ENCODE measurements at regions not wholly inside any gene's neighbourhood (a gene's known extent, or its start where the extent isn't known, plus 50 kb on each side); places are given as distances from the start of the nearest gene placed in this dataset.
A peak's percentile ranks its signal among the peaks of the same experiment; 100 is the strongest.

GRCh38 chr2:128379021-128380015, 60.6 kb upstream of the HS6ST1 start:
- ChIA-PET CTCF (interaction anchor here (1.0 kb wide), 1 partner anchor 52 kb away, joined by 3 read pairs; no protein-coding TSS in a partner anchor), POLR2A (interaction anchor here (0.6 to 1.7 kb wide), 4 partner anchors 31 to 194 kb away, joined by 3 to 4 read pairs (median 4); no protein-coding TSS in a partner anchor)
- H3K9me2 ChIP-seq = no peaks in the 10 kb centered on the region
- H3F3A ChIP-seq (replicated peaks; ENCODE audit: insufficient read depth) = no peaks in the 10 kb centered on the region
- no peaks in the 10 kb centered on the region for H3K9me3 ChIP-seq
- peak; percentile 70 for DNase-seq
- H2AFZ ChIP-seq (ENCODE audit: low read depth) = no peak overlapping the region
- WGBS (ENCODE audit: low lambda C conversion rate) = 48% methylated on average over 14 of the region's 22 CpGs
- no peaks in the 10 kb centered on the region for H3K36me3 ChIP-seq (replicated peaks in 1 of 2; ENCODE audit: control insufficient read depth in 1 of 2, insufficient read depth in 2 of 2, low read length in 1 of 2)
- no peak overlapping the region for H3K9ac ChIP-seq
- H3K79me2 ChIP-seq (ENCODE audit: insufficient read depth) = no peaks in the 10 kb centered on the region
- H3K27ac ChIP-seq (ENCODE audit: low read depth in 2 of 2, low read length in 1 of 2) = peak overlapping the region in 1 of 2 experiments; percentile 34; a peak in 2 of 4 replicates
- no peaks in the 10 kb centered on the region for H4K20me1 ChIP-seq (ENCODE audit: insufficient read depth)
- H3K27me3 ChIP-seq (ENCODE audit: insufficient read depth) = no peaks in the 10 kb centered on the region
- peaks cover 0 to 55% of the 10 kb centered on the region in 2 experiments; a peak in 1 of 4 replicates for H3K4me1 ChIP-seq (ENCODE audit: control insufficient read depth in 1 of 2, insufficient read depth in 2 of 2, low read depth in 1 of 2, low read length in 1 of 2)
- H3K4me2 ChIP-seq = no peak overlapping the region
- H3K4me3 ChIP-seq (ENCODE audit: low read depth in 2 of 2, low read length in 1 of 2) = no peak overlapping the region
- TF ChIP-seq FOXM1 (IDR thresholded peaks at IDR 0.05; ENCODE audit: low read depth) (no peak), FOXJ3 (CRISPR knock-in tag; IDR thresholded peaks at IDR 0.05) (no peak), EP300 (IDR thresholded peaks at IDR 0.05; ENCODE audit: borderline replicate concordance in 1 of 2, low read depth in 1 of 2, low read length in 1 of 2) (no peak), TEAD4 (IDR thresholded peaks at IDR 0.05; ENCODE audit: borderline replicate concordance, insufficient read depth) (no peak), RCOR1 (IDR thresholded peaks at IDR 0.05; ENCODE audit: low read length) (no peak), MXI1 (IDR thresholded peaks at IDR 0.05; ENCODE audit: low read depth, low read length) (no peak), FOSL2 (IDR thresholded peaks at IDR 0.05; ENCODE audit: borderline replicate concordance, low read depth) (no peak), GABPA (IDR thresholded peaks at IDR 0.05; ENCODE audit: low read depth) (no peak), MAX (IDR thresholded peaks at IDR 0.05; ENCODE audit: low read depth) (no peak)
- TF ChIP-seq, protein P1, sequence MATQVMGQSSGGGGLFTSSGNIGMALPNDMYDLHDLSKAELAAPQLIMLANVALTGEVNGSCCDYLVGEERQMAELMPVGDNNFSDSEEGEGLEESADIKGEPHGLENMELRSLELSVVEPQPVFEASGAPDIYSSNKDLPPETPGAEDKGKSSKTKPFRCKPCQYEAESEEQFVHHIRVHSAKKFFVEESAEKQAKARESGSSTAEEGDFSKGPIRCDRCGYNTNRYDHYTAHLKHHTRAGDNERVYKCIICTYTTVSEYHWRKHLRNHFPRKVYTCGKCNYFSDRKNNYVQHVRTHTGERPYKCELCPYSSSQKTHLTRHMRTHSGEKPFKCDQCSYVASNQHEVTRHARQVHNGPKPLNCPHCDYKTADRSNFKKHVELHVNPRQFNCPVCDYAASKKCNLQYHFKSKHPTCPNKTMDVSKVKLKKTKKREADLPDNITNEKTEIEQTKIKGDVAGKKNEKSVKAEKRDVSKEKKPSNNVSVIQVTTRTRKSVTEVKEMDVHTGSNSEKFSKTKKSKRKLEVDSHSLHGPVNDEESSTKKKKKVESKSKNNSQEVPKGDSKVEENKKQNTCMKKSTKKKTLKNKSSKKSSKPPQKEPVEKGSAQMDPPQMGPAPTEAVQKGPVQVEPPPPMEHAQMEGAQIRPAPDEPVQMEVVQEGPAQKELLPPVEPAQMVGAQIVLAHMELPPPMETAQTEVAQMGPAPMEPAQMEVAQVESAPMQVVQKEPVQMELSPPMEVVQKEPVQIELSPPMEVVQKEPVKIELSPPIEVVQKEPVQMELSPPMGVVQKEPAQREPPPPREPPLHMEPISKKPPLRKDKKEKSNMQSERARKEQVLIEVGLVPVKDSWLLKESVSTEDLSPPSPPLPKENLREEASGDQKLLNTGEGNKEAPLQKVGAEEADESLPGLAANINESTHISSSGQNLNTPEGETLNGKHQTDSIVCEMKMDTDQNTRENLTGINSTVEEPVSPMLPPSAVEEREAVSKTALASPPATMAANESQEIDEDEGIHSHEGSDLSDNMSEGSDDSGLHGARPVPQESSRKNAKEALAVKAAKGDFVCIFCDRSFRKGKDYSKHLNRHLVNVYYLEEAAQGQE (IDR thresholded peaks at IDR 0.05; ENCODE audit: low read depth, low read length) = no peak
- TF ChIP-seq, protein P2, sequence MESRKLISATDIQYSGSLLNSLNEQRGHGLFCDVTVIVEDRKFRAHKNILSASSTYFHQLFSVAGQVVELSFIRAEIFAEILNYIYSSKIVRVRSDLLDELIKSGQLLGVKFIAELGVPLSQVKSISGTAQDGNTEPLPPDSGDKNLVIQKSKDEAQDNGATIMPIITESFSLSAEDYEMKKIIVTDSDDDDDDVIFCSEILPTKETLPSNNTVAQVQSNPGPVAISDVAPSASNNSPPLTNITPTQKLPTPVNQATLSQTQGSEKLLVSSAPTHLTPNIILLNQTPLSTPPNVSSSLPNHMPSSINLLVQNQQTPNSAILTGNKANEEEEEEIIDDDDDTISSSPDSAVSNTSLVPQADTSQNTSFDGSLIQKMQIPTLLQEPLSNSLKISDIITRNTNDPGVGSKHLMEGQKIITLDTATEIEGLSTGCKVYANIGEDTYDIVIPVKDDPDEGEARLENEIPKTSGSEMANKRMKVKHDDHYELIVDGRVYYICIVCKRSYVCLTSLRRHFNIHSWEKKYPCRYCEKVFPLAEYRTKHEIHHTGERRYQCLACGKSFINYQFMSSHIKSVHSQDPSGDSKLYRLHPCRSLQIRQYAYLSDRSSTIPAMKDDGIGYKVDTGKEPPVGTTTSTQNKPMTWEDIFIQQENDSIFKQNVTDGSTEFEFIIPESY (IDR thresholded peaks at IDR 0.05; ENCODE audit: borderline replicate concordance, low read depth) = no peak
- TF ChIP-seq, protein P3, sequence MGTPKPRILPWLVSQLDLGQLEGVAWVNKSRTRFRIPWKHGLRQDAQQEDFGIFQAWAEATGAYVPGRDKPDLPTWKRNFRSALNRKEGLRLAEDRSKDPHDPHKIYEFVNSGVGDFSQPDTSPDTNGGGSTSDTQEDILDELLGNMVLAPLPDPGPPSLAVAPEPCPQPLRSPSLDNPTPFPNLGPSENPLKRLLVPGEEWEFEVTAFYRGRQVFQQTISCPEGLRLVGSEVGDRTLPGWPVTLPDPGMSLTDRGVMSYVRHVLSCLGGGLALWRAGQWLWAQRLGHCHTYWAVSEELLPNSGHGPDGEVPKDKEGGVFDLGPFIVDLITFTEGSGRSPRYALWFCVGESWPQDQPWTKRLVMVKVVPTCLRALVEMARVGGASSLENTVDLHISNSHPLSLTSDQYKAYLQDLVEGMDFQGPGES (IDR thresholded peaks at IDR 0.05; ENCODE audit: low read depth, low read length) = no peak

Measured in SK-N-SH (cell line).